NT2/D1 (cell line): ENCODE measurements at regions not wholly inside any gene's neighbourhood (a gene's known extent, or its start where the extent isn't known, plus 50 kb on each side); places are given as distances from the start of the nearest gene placed in this dataset.

Source experiments
- SUZ12 ChIP-seq: IDR thresholded peaks from 2 replicates; pipeline ENCODE4 v1.6.1; 2011; ENCODE audit not compliant: insufficient read length, insufficient read depth; ENCODE audit errors: extremely low read depth
- YY1 ChIP-seq: IDR thresholded peaks from 2 replicates; pipeline ENCODE4 v1.6.1; 2011; ENCODE audit not compliant: insufficient read length, insufficient read depth
- ZNF274 ChIP-seq: IDR thresholded peaks from 2 replicates; pipeline ENCODE4 v1.6.1; 2011; ENCODE audit warnings: mild to moderate bottlenecking, low read depth, low read length

DNA sequence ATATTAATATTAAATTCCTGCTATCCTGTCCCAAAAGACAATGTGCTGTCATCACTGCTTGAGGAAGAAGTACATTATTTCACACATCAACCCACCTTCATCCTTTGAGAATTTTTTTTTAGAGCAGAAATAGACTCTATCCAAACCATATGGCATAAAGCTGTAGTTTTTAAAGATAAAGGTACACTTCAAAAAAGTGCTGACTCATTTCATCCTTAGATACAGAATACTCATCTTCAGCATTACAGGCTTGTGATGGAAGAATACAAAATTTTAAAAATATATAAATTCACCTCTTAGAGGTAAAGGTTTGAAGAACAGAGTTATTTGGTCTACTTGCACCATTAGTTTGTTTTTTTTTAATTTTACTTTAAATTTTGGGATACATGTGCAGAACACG lies 126.7 kb upstream of the ERG start:
- TF ChIP-seq ZNF274 (no peak), SUZ12 (no peak), YY1 (no peak)
